ENCODE measurements at regions not wholly inside any gene's neighbourhood (a gene's known extent, or its start where the extent isn't known, plus 50 kb on each side); places are given as distances from the start of the nearest gene placed in this dataset.

DNA sequence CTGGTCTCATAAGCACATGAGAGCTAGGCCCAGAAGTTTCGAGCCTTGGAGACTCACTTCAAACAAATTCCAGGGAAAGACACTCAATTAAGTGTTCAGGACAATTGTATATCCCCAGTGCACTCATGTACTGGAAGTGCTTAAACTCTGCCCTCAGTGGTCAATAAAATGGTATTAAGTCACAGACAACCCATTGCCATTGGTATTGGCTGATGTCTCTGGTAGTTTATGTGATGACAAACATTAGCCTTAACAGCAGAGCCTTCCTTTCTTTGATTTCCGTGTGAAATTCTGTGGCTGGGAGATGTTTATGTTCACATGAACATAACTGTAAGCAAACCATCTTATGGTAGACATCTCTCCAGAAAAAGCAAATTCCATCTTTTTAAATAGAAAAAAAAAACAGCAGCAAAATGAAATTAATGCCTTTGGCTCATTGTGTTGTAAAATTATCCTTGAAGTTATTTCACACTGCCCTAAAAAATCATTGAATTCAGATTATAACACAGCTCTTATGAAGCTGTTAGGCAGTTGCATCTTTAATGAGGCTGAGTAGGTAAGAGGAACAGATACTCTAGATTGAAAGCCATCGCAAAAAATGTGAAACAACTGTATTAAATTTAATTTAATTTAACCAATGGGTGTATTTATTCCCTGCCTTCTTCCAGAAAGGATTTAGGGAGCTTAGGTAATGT lies 216.2 kb upstream of the PLEKHG7 start:
- no peak overlapping the region for H3K27ac Mint-ChIP-seq (ENCODE audit: unreplicated experiment)
- DNase-seq (ENCODE audit: low spot score): no peak
- no peak overlapping the region for H3K4me3 Mint-ChIP-seq (ENCODE audit: unreplicated experiment)
- TF ChIP-seq, protein P1, sequence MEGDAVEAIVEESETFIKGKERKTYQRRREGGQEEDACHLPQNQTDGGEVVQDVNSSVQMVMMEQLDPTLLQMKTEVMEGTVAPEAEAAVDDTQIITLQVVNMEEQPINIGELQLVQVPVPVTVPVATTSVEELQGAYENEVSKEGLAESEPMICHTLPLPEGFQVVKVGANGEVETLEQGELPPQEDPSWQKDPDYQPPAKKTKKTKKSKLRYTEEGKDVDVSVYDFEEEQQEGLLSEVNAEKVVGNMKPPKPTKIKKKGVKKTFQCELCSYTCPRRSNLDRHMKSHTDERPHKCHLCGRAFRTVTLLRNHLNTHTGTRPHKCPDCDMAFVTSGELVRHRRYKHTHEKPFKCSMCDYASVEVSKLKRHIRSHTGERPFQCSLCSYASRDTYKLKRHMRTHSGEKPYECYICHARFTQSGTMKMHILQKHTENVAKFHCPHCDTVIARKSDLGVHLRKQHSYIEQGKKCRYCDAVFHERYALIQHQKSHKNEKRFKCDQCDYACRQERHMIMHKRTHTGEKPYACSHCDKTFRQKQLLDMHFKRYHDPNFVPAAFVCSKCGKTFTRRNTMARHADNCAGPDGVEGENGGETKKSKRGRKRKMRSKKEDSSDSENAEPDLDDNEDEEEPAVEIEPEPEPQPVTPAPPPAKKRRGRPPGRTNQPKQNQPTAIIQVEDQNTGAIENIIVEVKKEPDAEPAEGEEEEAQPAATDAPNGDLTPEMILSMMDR (IDR thresholded peaks at IDR 0.05; ENCODE audit: unreplicated experiment): no peak
- peaks cover 8% of the 10 kb centered on the region for H3K4me1 Mint-ChIP-seq (ENCODE audit: unreplicated experiment)
- no peaks in the 10 kb centered on the region for H3K27me3 Mint-ChIP-seq (ENCODE audit: unreplicated experiment)
- H3K36me3 Mint-ChIP-seq (ENCODE audit: low read depth, unreplicated experiment): no peaks in the 10 kb centered on the region
- H3K9me3 Mint-ChIP-seq (ENCODE audit: unreplicated experiment): no peaks in the 10 kb centered on the region

DNA sequence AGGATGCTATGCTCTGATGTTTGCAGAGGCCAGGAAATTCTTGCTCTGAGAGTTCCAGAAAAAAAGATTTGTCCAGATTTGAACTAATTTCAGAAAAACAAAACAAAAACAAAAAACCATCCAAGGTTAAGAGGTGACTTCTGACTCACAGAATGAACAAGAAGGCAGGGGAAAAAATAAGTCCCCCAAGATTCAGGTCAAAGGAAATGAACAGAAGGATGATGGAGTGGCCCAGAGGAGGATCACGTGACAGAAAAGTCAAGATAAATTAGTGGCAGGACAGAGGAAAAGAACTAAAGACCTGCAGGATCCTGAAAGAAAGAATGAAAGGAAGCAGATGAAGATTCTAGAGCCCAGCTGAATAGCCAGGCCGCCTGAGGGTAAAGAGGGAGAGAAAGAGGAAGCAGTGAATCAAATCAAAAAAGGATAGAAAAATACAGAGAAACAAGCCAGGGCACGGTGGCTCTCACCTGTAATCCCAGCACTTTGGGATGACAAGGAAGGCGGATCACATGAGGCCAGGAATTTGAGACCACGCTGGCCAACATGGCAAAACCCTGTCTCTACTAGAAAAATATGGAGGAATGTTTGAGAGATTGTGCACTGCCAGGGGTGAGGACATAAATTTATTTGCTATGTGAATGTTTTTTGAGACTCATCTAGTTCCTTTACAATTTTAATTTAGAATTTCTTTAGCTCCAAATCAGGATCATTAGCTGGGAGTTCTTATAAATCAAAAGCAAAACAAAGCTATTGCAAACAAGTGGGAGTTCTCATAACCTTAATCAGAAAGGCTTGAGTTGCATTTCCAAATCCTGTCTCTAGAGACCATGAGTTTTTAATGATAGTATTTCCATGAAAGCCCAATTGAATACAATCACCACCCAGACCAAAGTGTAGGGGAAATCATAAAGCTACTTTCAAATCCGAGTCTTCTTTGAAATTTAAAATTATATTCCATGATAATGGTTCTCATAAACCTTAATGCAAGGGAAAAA lies 217.1 kb upstream of the PLEKHG7 start:
- Mint-ChIP-seq H3K4me3 (ENCODE audit: unreplicated experiment) (no peak overlapping the region), H3K36me3 (ENCODE audit: low read depth, unreplicated experiment) (no peaks in the 10 kb centered on the region), H3K27ac (ENCODE audit: unreplicated experiment) (peak overlapping the region; percentile 7), H3K4me1 (ENCODE audit: unreplicated experiment) (peaks cover 8% of the 10 kb centered on the region), H3K9me3 (ENCODE audit: unreplicated experiment) (no peaks in the 10 kb centered on the region), H3K27me3 (ENCODE audit: unreplicated experiment) (no peaks in the 10 kb centered on the region)
- no peak for DNase-seq (ENCODE audit: low spot score)
- TF ChIP-seq, protein P1 (IDR thresholded peaks at IDR 0.05; ENCODE audit: unreplicated experiment): no peak

DNA sequence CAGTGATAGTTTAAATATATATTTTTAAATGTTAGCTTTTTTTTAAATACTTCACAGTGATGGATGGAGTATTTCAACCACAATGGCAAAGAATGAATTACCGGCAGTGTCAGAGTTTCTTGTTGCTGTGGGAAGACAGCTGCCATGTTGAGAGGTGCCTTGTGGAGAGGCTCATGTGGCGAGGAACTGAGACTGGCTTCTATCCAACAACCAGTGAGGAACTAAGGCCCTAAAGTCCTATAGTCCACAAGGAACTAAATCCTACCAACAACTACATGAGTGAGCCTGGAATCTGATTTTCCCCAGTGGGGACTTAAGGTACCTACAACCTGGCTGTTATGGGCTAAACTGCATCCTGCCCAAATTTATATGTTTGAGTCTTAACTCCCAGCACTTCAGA lies 220.2 kb upstream of the PLEKHG7 start:
- Mint-ChIP-seq H3K27me3 (ENCODE audit: unreplicated experiment) (no peaks in the 10 kb centered on the region), H3K9me3 (ENCODE audit: unreplicated experiment) (no peaks in the 10 kb centered on the region), H3K4me3 (ENCODE audit: unreplicated experiment) (no peak overlapping the region), H3K4me1 (ENCODE audit: unreplicated experiment) (peaks cover 8% of the 10 kb centered on the region), H3K36me3 (ENCODE audit: low read depth, unreplicated experiment) (no peaks in the 10 kb centered on the region), H3K27ac (ENCODE audit: unreplicated experiment) (no peak overlapping the region)
- TF ChIP-seq, protein P1 (IDR thresholded peaks at IDR 0.05; ENCODE audit: unreplicated experiment): no peak
- no peak for DNase-seq (ENCODE audit: low spot score)

DNA sequence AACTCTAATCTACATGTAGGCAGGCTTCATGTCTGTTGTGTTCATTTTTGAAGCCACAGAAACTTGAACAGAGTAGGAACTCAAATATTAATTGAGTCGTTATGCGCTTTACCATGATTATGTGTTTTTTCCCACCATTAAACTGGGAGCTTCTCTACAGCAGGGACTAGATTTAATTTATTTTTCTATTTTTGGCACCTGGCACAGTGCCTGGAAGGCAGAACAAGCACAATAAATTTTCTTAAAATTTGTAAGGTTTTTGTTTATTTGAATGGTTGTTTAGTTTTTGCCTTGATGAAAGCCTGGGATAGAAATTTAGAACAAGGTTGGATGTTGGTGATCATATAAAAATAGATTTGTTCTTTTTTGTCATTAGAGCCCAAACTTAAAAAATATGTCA lies 221.7 kb upstream of the PLEKHG7 start:
- Mint-ChIP-seq H3K4me3 (ENCODE audit: unreplicated experiment) (no peak overlapping the region), H3K27me3 (ENCODE audit: unreplicated experiment) (no peaks in the 10 kb centered on the region), H3K27ac (ENCODE audit: unreplicated experiment) (no peak overlapping the region), H3K4me1 (ENCODE audit: unreplicated experiment) (peaks cover 8% of the 10 kb centered on the region), H3K9me3 (ENCODE audit: unreplicated experiment) (no peaks in the 10 kb centered on the region), H3K36me3 (ENCODE audit: low read depth, unreplicated experiment) (no peaks in the 10 kb centered on the region)
- TF ChIP-seq, protein P1 (IDR thresholded peaks at IDR 0.05; ENCODE audit: unreplicated experiment): no peak
- no peak for DNase-seq (ENCODE audit: low spot score)

DNA sequence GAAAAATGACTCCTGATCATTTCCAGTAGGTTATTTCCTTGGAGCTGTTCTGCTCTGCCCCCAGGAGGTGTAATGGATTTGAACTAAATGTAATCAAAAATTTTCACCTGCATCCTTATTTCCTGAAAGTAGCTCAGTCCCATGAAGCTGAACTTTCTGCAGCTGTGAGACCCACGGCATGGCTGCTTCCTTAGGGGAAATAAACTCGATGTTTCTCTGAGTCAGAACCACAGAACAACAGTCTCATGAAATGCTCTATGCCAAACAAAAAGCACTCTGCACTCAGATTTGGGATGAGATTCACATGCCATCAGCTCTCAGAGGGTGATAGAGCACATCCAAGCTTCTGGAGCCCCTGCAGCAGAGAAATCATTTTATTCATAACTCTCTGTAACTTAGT lies 224.1 kb upstream of the PLEKHG7 start:
- Mint-ChIP-seq H3K27ac (ENCODE audit: unreplicated experiment) (no peak overlapping the region), H3K27me3 (ENCODE audit: unreplicated experiment) (no peaks in the 10 kb centered on the region), H3K9me3 (ENCODE audit: unreplicated experiment) (no peaks in the 10 kb centered on the region), H3K4me3 (ENCODE audit: unreplicated experiment) (no peak overlapping the region), H3K36me3 (ENCODE audit: low read depth, unreplicated experiment) (no peaks in the 10 kb centered on the region), H3K4me1 (ENCODE audit: unreplicated experiment) (no peaks in the 10 kb centered on the region)
- TF ChIP-seq, protein P1 (IDR thresholded peaks at IDR 0.05; ENCODE audit: unreplicated experiment): no peak
- DNase-seq (ENCODE audit: low spot score): no peak
